RCC 7860 (cell line): ENCODE measurements at regions not wholly inside any gene's neighbourhood (a gene's known extent, or its start where the extent isn't known, plus 50 kb on each side); places are given as distances from the start of the nearest gene placed in this dataset.
"Not testable (repeated sequence)": the region's sequence is repeated elsewhere in the genome, so short reads cannot be mapped to it uniquely, and the experiment has no call there.

Experiments used
- DNase-seq: peaks from one replicate; pipeline ENCODE4 v3.0.0-alpha.2; 2015; ENCODE audit warnings: low spot score
- FAIRE-seq: peaks from 2 replicates; lab custom pipeline; 2012; peaks lifted over from hg19 to GRCh38; lab: Jason Lieb, UNC

- not testable (repeated sequence) for FAIRE-seq, DNase-seq
Measured at GRCh38 chr2:131822237-131822721, 294.6 kb downstream of the CCDC74A start.

- FAIRE-seq, DNase-seq: not testable (repeated sequence)
Measured at GRCh38 chr2:131823058-131823457, 295.4 kb downstream of the CCDC74A start.

GRCh38 chr2:131824986-131825385, 297.3 kb downstream of the CCDC74A start:
- DNase-seq, FAIRE-seq: not testable (repeated sequence)

GRCh38 chr2:131827481-131828163, 299.9 kb downstream of the CCDC74A start:
- FAIRE-seq (no peak), DNase-seq (no peak)

- FAIRE-seq: no peak
Measured at GRCh38 chr2:131828164-131828561, 300.5 kb downstream of the CCDC74A start.

GRCh38 chr2:131828633-131829455, 301.2 kb downstream of the CCDC74A start:
- not testable (repeated sequence) for FAIRE-seq, DNase-seq

More at GRCh38 chr2:131828164-131828561, 300.5 kb downstream of the CCDC74A start:
- no peak for DNase-seq

- not testable (repeated sequence) for DNase-seq, FAIRE-seq
Measured at GRCh38 chr2:131829456-131830241, 302.0 kb downstream of the CCDC74A start.

GRCh38 chr2:131830242-131830945, 302.7 kb downstream of the CCDC74A start:
- not testable (repeated sequence) for DNase-seq, FAIRE-seq

GRCh38 chr2:131830946-131831310, 303.2 kb downstream of the CCDC74A start:
- not testable (repeated sequence) for FAIRE-seq, DNase-seq

- not testable (repeated sequence) for DNase-seq, FAIRE-seq
Measured at GRCh38 chr2:131831450-131832208, 303.9 kb downstream of the CCDC74A start.

- DNase-seq, FAIRE-seq: not testable (repeated sequence)
Measured at GRCh38 chr2:131832209-131832780, 304.6 kb downstream of the CCDC74A start.

- DNase-seq, FAIRE-seq: not testable (repeated sequence)
Measured at GRCh38 chr2:131832917-131833316, 305.2 kb downstream of the CCDC74A start.

- not testable (repeated sequence) for FAIRE-seq, DNase-seq
Measured at GRCh38 chr2:131833367-131834202, 305.9 kb downstream of the CCDC74A start.

GRCh38 chr2:131834203-131835020, 306.7 kb downstream of the CCDC74A start:
- not testable (repeated sequence) for FAIRE-seq, DNase-seq

- DNase-seq, FAIRE-seq: not testable (repeated sequence)
Measured at GRCh38 chr2:131835022-131835421, 307.3 kb downstream of the CCDC74A start.

- DNase-seq (no peak), FAIRE-seq (no peak)
Measured at GRCh38 chr2:131835621-131836091, 308.0 kb downstream of the CCDC74A start.

- not testable (repeated sequence) for DNase-seq, FAIRE-seq
Measured at GRCh38 chr2:131836116-131836515, 308.4 kb downstream of the CCDC74A start.
